Chondrocyte (in vitro differentiated cells): ENCODE measurements at regions not wholly inside any gene's neighbourhood (a gene's known extent, or its start where the extent isn't known, plus 50 kb on each side); places are given as distances from the start of the nearest gene placed in this dataset.

Source experiments
- DNase-seq: peaks from one replicate; pipeline ENCODE4 v3.0.0; 2021; ENCODE audit warnings: mixed read lengths, low spot score
- H3K27ac Mint-ChIP-seq: one replicate; pipeline ENCODE4 v1.8.0; 2021; ENCODE audit warnings: mild to moderate bottlenecking, moderate library complexity, mixed read lengths; ENCODE audit not compliant: unreplicated experiment
- H3K27me3 Mint-ChIP-seq: 2 replicates; pipeline ENCODE4 v1.8.0; 2021; ENCODE audit warnings: low read depth, mixed read lengths
- H3K36me3 Mint-ChIP-seq: 2 replicates; pipeline ENCODE4 v1.8.0; 2021; ENCODE audit warnings: low read depth, mixed read lengths
- H3K4me1 Mint-ChIP-seq: 2 replicates; pipeline ENCODE4 v1.8.0; 2021; ENCODE audit warnings: low read depth, mild to moderate bottlenecking, mixed read lengths
- H3K4me3 Mint-ChIP-seq: one replicate; pipeline ENCODE4 v1.8.0; 2021; ENCODE audit warnings: mild to moderate bottlenecking, moderate library complexity, mixed read lengths; ENCODE audit not compliant: unreplicated experiment
- H3K9me3 Mint-ChIP-seq: 2 replicates; pipeline ENCODE4 v1.8.0; 2021; ENCODE audit warnings: low read depth, mixed read lengths
- CTCF ChIP-seq: fragments of 200-600 bp; sonication (generic); IDR thresholded peaks from 2 replicates; pipeline ENCODE4 v1.5.0; 2021; ENCODE audit warnings: antibody characterized with exemption, mild to moderate bottlenecking, moderate library complexity

DNA sequence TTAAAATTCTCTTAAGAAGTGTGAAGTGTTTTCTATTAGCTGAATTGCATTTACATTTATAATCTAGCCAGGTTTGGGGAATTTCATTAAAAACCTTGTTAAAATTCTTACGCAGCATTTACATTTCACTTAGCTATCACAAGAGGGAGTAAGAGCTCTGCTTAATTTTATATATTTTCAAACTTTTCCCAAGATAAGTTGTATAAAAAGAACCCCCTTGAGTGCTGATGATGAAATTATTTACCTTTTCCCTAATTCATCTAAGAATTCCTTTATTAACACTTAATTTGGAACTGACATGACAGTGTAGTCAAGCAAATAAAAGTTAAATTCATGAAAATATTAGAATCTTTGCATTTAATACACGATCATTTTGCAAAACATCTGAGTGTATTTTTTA is 54.2 kb upstream of the ZSWIM2 start:
- Mint-ChIP-seq H3K27ac (no peak overlapping the region), H3K4me1 (peaks cover 25% of the 10 kb centered on the region), H3K9me3 (peaks cover 17% of the 10 kb centered on the region), H3K36me3 (peaks cover 8% of the 10 kb centered on the region), H3K27me3 (peaks cover 4% of the 10 kb centered on the region), H3K4me3 (no peak overlapping the region)
- TF ChIP-seq CTCF: peak; percentile 90
- no peak for DNase-seq
